OCI-LY7 (cell line): ENCODE measurements at regions not wholly inside any gene's neighbourhood (a gene's known extent, or its start where the extent isn't known, plus 50 kb on each side); places are given as distances from the start of the nearest gene placed in this dataset.

Experiments
- BruUV-seq: library from RNA; stranded (reverse); fragments of 400-500 nt; replicated peaks from 2 replicates; lab custom pipeline; 2021; lab: Mats Ljungman, UMichigan
- CTCF ChIA-PET: fragments of 300-600 bp; sonication (Branson Sonifier 250); formaldehyde crosslinking; loops from one replicate; lab custom pipeline; 2022; ENCODE audit warnings: antibody characterized with exemption; ENCODE audit not compliant: unreplicated experiment; lab: Charles Lee
- POLR2A ChIA-PET: fragments of 300-600 bp; sonication (Branson Sonifier 250); formaldehyde crosslinking; loops from one replicate; lab custom pipeline; 2022; ENCODE audit warnings: antibody characterized with exemption; lab: Charles Lee
- DNase-seq: peaks from one replicate; pipeline ENCODE4 v3.0.0-alpha.2; 2015; ENCODE audit warnings: low spot score
- H2AFZ ChIP-seq: fragments of 200-600 bp; sonication (generic), shearing (Covaris generic); 2 replicates; pipeline ENCODE4 v1.6.1; 2014; ENCODE audit warnings: mild to moderate bottlenecking, antibody characterized with exemption, low read length, moderate library complexity
- H3K27ac ChIP-seq: fragments of 200-600 bp; sonication (generic); 2 replicates; pipeline ENCODE4 v1.5.1; 2014; ENCODE audit warnings: mixed run types, low read depth, mild to moderate bottlenecking, moderate library complexity, low read length, inconsistent platforms; ENCODE audit not compliant: poor library complexity, severe bottlenecking
- H3K36me3 ChIP-seq: fragments of 200-600 bp; sonication (generic); 2 replicates; pipeline ENCODE4 v1.6.1; 2014; ENCODE audit warnings: mild to moderate bottlenecking, antibody characterized with exemption, low read length, moderate library complexity, mixed read lengths; ENCODE audit not compliant: insufficient read depth
- H3K4me1 ChIP-seq: fragments of 200-600 bp; sonication (generic); 2 replicates; pipeline ENCODE4 v1.5.1; 2014; ENCODE audit warnings: mild to moderate bottlenecking, low read length; ENCODE audit not compliant: insufficient read depth, poor library complexity, severe bottlenecking
- H3K4me2 ChIP-seq: fragments of 200-600 bp; sonication (generic); 2 replicates; pipeline ENCODE4 v1.6.1; 2014; ENCODE audit warnings: mild to moderate bottlenecking, low read length
- H3K4me3 ChIP-seq: fragments of 200-600 bp; sonication (generic); 2 replicates; pipeline ENCODE4 v1.5.1; 2014; ENCODE audit warnings: mild to moderate bottlenecking, low read depth, low read length; ENCODE audit not compliant: poor library complexity, severe bottlenecking
- H3K79me2 ChIP-seq: fragments of 200-600 bp; sonication (generic); 2 replicates; pipeline ENCODE4 v1.6.1; 2016; ENCODE audit warnings: low read depth, mild to moderate bottlenecking, low read length, moderate library complexity, mixed read lengths; ENCODE audit not compliant: insufficient read depth
- H3K9me2 ChIP-seq: fragments of 200-600 bp; sonication (generic); 2 replicates; pipeline ENCODE4 v1.6.1; 2016; ENCODE audit warnings: mild to moderate bottlenecking, low read length, mixed read lengths; ENCODE audit not compliant: insufficient read depth
- H3K9me3 ChIP-seq: fragments of 200-600 bp; sonication (generic); 2 replicates; pipeline ENCODE4 v1.6.1; 2014; ENCODE audit warnings: mild to moderate bottlenecking, mixed run types, low read length, mixed read lengths
- H4K20me1 ChIP-seq: fragments of 200-600 bp; sonication (generic); 2 replicates; pipeline ENCODE4 v1.6.1; 2014; ENCODE audit warnings: mild to moderate bottlenecking, antibody characterized with exemption, low read length, moderate library complexity, mixed read lengths; ENCODE audit not compliant: insufficient read depth
- EZH2phosphoT487 ChIP-seq: fragments of 200-600 bp; sonication (generic); IDR thresholded peaks from 2 replicates; pipeline ENCODE4 v1.6.1; 2018; ENCODE audit warnings: low read depth, borderline replicate concordance, mild to moderate bottlenecking, mixed run types, antibody characterized with exemption, low read length, moderate library complexity, mixed read lengths
- intact Hi-C: fragments of 100-400 bp; cut with micrococcal nuclease; formaldehyde crosslinking; loops from one replicate; pipeline ENCODE4 v1.10.0; 2022; ENCODE audit not compliant: unreplicated experiment
- TF ChIP-seq, protein P1 (sequence below): fragments of 200-600 bp; sonication (generic); conservative IDR thresholded peaks from 2 replicates; pipeline ENCODE4 v1.5.1; 2014; ENCODE audit warnings: mild to moderate bottlenecking, antibody characterized with exemption, low read length, moderate library complexity, mixed read lengths

DNA sequence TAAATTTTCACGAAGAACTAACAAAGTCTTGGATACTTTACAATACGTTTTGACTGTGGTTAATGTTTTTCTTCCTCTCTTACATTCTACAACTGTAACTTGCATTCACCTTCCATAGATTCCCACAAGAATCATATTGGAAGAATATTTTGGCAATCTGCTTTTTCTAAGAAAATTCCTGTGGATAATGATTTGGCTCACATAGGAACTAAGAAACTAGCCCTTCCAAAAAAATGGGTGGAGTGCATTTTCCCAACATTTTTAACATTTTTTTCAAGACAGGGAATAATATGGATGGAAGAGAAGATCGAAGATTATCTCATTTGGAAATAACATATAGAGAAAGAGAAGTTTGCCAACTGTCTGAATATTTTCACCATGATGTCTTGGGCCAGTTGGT, 256.9 kb upstream of the POU2AF2 start:
- CTCF ChIA-PET, result no interaction called here
- no peak overlapping the region for H3K4me2 ChIP-seq
- intact Hi-C loops, result no loop called here
- H3K4me1 ChIP-seq, result peaks cover 7% of the 10 kb centered on the region
- TF ChIP-seq, protein P1, sequence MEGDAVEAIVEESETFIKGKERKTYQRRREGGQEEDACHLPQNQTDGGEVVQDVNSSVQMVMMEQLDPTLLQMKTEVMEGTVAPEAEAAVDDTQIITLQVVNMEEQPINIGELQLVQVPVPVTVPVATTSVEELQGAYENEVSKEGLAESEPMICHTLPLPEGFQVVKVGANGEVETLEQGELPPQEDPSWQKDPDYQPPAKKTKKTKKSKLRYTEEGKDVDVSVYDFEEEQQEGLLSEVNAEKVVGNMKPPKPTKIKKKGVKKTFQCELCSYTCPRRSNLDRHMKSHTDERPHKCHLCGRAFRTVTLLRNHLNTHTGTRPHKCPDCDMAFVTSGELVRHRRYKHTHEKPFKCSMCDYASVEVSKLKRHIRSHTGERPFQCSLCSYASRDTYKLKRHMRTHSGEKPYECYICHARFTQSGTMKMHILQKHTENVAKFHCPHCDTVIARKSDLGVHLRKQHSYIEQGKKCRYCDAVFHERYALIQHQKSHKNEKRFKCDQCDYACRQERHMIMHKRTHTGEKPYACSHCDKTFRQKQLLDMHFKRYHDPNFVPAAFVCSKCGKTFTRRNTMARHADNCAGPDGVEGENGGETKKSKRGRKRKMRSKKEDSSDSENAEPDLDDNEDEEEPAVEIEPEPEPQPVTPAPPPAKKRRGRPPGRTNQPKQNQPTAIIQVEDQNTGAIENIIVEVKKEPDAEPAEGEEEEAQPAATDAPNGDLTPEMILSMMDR, result no peak
- no peak for TF ChIP-seq EZH2phosphoT487
- H3K9me3 ChIP-seq, result no peaks in the 10 kb centered on the region
- no peaks in the 10 kb centered on the region for H3K9me2 ChIP-seq
- H3K79me2 ChIP-seq, result no peaks in the 10 kb centered on the region
- H3K36me3 ChIP-seq, result no peaks in the 10 kb centered on the region
- no peaks in the 10 kb centered on the region for H4K20me1 ChIP-seq
- DNase-seq, result no peak
- POLR2A ChIA-PET, result interaction anchor here (1.4 kb wide), 1 partner anchor 11 kb away, joined by 4 read pairs; no protein-coding TSS in a partner anchor
- BruUV-seq, result no TSS peak
- no peak overlapping the region for H3K4me3 ChIP-seq
- no peak overlapping the region for H2AFZ ChIP-seq
- H3K27ac ChIP-seq, result no peak overlapping the region

DNA sequence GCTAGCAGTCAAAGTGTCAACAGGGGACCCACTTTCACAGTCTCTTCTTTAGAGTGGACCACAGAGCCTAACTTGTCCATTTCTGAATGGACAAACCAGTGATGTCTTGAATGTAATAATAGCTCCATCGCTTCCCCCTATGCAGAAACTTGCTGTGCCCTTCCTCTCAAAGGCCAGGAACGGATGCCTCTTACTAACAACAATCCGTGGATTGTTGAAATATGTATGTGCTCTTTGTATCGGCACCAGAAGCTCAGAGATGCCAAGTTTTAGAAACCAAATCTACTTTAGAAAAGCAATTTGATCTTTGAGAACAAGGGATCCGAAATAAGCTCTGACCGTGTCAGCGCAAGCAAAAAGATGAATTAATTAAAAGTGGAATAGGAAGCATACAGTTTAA, 259.5 kb upstream of the POU2AF2 start:
- Histone ChIP-seq H3K4me2 (no peak overlapping the region), H3K9me2 (no peaks in the 10 kb centered on the region), H3K4me1 (no peaks in the 10 kb centered on the region), H2AFZ (no peak overlapping the region), H3K4me3 (no peak overlapping the region), H3K9me3 (no peaks in the 10 kb centered on the region), H3K79me2 (no peaks in the 10 kb centered on the region), H4K20me1 (no peaks in the 10 kb centered on the region), H3K36me3 (no peaks in the 10 kb centered on the region), H3K27ac (no peak overlapping the region)
- DNase-seq, result no peak
- intact Hi-C loops, result no loop called here
- ChIA-PET CTCF (no interaction called here), POLR2A (interaction anchor here (1.4 kb wide), 1 partner anchor 13 kb away, joined by 3 read pairs; no protein-coding TSS in a partner anchor)
- BruUV-seq, result no TSS peak
- no peak for TF ChIP-seq EZH2phosphoT487
- TF ChIP-seq, protein P1, result no peak

DNA sequence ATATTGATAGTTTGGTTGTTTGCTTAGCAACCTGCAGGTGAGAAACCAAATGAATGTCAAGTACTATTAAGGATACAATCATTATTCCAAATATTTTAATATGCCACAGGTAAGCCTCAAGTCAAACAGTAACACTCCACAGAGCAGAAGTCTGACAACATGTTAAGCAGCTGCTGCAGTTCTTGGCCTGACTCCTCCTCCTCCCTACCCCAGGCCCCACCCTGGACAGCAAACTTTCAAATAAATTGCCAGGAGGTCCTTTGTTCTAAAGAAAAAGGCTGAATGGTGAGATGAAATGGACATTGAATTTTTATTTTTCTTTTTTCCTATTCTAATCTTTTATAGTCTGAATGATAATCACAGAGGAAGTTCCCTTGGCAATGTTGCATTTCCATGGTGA, 260.0 kb upstream of the POU2AF2 start:
- DNase-seq, result no peak
- no peak overlapping the region for H3K4me3 ChIP-seq
- CTCF ChIA-PET, result no interaction called here
- H3K9me3 ChIP-seq, result no peaks in the 10 kb centered on the region
- no peak overlapping the region for H3K27ac ChIP-seq
- no peaks in the 10 kb centered on the region for H3K9me2 ChIP-seq
- no peaks in the 10 kb centered on the region for H3K36me3 ChIP-seq
- no peak overlapping the region for H2AFZ ChIP-seq
- no TSS peak for BruUV-seq
- TF ChIP-seq, protein P1, result no peak
- TF ChIP-seq EZH2phosphoT487, result no peak
- POLR2A ChIA-PET, result no interaction called here
- H3K4me2 ChIP-seq, result no peak overlapping the region
- H3K79me2 ChIP-seq, result no peaks in the 10 kb centered on the region
- H4K20me1 ChIP-seq, result no peaks in the 10 kb centered on the region
- no peaks in the 10 kb centered on the region for H3K4me1 ChIP-seq
- intact Hi-C loops, result no loop called here
